Epidermal melanocyte (primary cell): ENCODE measurements at regions not wholly inside any gene's neighbourhood (a gene's known extent, or its start where the extent isn't known, plus 50 kb on each side); places are given as distances from the start of the nearest gene placed in this dataset.
A peak's percentile ranks its signal among the peaks of the same experiment; 100 is the strongest.
"Not testable (repeated sequence)": the region's sequence is repeated elsewhere in the genome, so short reads cannot be mapped to it uniquely, and the experiment has no call there.

ENCODE experiments used
- DNase-seq: peaks from one replicate; pipeline ENCODE4 v3.0.0; 2011; ENCODE audit warnings: low spot score; ENCODE audit not compliant: insufficient read length

GRCh38 chr2:226478109-226478809 lies 321.4 kb downstream of the IRS1 start:
- no peak for DNase-seq

DNA sequence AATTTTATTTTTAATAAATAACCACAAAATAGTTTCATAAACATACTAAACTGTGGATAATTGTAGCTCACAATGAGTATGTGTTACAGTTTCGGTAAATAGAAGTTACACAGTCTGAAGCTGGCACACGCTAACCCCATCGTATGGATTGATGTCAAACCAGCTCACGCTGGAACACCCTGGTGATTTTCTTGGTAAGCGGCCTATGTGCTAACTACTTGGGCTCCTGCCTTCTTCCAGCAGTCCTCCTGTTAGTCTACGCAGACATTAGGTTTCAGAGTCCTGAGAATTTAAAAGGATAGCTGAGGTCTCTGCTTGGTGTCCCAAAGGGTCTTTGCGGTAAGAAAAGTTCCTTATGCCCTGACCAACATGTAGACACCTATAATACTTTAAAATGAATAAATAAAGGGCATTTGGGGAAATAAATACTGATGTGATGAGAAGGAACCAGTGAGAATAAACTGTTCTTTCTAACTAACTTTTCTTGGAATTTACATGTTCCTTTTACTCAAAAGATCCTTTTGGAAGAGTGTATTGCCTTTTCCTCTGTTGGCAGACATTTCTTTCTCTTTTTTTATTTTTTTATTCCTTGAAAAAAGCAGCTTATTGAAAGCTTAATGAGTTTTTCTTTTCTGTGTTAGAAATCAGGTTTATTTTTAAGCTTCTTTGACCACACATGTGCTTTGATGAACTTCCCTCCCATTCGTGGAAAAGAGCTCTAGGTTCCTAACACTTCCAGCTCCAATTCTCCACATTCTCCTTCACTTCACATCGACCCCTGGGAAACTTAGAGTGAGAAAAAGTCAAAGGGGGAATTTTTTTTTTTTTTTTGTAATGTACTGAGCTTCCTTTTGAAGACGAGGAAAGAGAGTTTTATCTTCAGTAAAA lies 322.2 kb downstream of the IRS1 start:
- no peak for DNase-seq

GRCh38 chr2:226475650-226476049 lies 324.0 kb downstream of the IRS1 start:
- no peak for DNase-seq

GRCh38 chr2:226474131-226474530 lies 325.5 kb downstream of the IRS1 start:
- DNase-seq, result no peak

DNA sequence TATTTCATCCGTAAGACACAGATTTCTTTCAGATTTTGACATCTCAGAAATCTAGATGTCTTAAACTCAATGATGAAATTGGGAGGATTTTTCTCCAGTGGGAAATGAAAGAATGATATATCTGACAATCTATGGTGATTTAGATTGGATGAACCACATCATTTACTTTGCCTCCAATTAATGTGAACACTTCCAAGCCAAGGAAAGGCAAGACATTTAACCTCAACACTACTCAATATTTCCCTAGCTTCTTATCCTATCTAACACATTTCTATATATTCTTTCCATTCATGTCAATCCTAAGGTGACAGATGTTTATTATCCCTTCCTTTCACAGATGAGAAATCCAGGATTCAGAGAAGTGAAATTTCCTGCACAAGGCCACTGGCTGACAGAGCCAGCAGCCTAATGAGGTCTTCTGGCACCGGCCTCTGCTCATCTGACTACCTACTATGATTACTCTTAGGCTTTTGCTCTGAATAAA lies 327.6 kb downstream of the IRS1 start:
- no peak for DNase-seq

GRCh38 chr2:226467633-226468032 lies 332.0 kb downstream of the IRS1 start:
- DNase-seq, result no peak

- DNase-seq, result no peak
Measured at GRCh38 chr2:226467221-226467620, 332.4 kb downstream of the IRS1 start.

GRCh38 chr2:226466589-226466988 lies 333.0 kb downstream of the IRS1 start:
- DNase-seq, result no peak

- DNase-seq, result no peak
Measured at GRCh38 chr2:226466124-226466523, 333.5 kb downstream of the IRS1 start.

DNA sequence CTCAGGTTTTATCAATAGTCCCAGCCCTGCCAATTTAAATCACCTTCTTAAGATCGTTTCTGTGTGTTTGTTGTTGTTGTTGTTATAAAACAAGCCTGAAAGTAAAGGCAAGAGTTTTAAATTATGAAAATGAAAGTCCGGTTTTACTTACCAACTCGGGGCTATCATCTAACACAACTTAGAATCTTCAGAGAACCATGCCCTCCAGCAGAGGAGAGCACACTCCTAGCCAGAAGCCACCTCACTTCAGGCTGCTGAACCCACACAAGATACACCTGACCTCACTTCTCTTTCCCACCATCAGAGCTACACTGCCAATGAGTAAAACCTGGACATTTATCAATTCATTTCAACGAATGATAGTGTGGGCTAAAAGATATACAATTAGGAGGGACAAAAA lies 335.2 kb downstream of the IRS1 start:
- no peak for DNase-seq

- DNase-seq, result no peak
Measured at GRCh38 chr2:226463154-226463553, 336.5 kb downstream of the IRS1 start.

DNA sequence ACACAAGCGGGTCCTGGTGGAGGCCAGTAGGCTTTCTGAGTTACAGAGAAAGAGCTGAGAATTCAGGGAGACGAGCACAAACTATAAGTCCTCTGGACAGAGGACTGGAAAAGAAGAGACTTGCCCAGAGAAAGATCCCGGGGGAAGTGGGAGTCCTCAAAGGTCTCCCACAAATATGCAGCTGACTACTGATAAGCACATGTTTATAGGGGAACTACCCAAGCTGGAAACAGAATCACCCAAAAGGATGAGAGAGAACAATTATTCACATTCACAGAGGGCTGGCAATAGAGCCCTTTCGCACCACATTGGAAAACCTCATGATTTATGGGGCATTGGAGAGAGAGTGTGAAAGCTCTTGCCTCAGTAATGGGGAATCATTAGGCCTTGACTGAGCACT lies 337.6 kb downstream of the IRS1 start:
- DNase-seq, result no peak

DNA sequence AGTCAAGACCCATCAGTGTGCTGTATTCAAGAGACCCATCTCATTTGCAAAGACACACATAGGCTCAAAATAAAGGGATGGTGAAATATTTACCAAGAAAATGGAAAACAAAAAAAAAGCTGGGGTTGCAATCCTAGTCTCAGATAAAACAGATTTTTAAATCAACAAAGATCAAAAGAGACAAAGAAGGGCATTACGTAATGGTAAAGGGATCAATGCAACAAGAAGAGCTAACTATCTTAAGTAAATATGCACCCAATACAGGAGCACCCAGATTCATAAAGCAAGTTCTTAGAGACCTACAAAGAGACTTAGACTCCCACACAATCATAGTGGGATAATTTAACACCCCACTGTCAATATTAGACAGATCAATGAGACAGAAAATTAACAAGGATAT lies 343.5 kb downstream of the IRS1 start:
- not testable (repeated sequence) for DNase-seq

GRCh38 chr2:226452768-226453167 lies 346.9 kb downstream of the IRS1 start:
- no peak for DNase-seq

DNA sequence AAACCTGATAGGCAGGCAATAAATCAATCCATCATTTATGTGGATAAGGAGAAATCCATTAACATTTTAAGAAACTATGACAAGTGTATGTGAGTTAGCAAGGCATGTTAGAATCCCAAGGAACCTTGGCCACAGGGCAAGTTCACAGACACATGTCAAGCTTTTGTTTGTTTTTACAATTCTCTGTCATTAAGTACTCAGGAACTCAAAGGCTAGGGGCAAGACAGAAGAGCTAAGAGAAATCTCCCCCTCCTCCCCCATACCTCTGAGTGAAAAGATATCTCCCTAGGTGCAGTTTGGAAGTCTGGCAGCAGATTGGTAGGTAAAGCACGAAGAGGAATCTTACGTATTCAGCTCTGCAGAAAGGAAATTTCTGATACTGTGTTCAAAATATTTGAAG lies 348.1 kb downstream of the IRS1 start:
- DNase-seq, result no peak

DNA sequence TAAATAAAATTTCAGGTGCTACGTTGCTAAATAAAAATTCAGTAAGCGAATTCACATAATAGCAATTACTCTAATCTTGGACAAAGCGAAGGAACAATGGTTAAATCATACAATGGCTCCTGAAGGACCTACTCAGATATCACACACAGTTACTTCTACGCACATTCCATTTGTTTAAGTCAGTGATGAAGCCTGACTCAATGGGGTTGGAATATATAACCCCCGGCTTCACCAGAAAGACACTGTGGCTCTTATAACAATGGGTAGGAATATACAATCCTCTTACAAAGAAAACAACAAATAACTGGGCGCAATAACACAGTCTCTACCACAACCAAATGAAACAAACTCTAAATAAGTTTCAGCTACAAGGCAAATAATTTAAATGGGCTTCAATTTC lies 349.5 kb downstream of the IRS1 start:
- no peak for DNase-seq

GRCh38 chr2:226447338-226448300 lies 352.0 kb downstream of the IRS1 start:
- DNase-seq, result no peak

GRCh38 chr2:226446406-226447001 lies 353.1 kb downstream of the IRS1 start:
- peak; percentile 26 for DNase-seq

DNA sequence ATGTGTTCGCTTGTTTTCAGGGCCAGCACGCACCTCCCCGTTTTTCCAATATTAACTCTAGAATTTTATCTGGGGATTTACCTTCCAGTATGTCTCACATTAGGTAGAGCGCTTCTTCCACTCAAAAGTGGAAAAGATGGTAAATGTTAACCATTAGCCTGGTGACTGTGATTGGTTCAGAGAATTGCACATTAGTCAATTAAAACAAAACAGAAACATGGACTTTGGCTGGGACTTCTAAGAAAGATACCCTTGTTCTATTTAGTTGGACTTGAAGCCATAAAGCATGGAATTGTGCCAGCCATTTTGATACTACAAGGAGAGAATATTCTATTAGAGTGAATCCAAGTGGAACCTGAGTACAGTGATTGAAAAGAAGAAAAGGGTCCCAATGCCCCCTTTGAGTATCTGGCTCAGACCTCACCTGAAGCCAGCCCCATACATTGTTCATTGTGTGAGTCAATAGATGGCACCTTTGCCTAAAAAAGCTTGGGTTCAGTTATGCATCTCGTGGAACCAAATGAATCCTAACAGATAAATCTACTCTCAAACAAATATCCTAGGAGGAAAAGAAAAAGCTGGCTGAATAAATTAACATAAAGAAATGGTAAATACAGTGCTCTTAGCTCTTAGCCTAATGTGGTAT lies 354.3 kb downstream of the IRS1 start:
- DNase-seq, result no peak

DNA sequence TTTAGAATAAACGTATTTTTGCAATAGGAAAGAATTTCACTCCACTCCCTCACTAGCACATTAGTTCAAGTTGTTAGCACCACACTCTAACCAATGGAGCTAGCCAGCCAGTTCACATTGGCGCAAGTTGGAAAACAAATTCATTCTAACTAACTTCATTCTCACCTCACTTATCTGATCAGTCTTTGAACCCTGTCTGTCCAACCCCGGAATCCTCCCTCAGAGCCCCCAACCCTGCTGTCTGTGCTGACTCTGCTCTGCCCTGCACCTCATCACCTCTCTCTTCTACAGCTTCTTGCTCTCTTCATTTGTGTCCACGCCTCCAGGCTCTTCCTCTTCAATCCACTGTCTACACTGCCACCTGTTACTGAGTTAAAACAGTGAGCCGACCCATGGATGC lies 356.5 kb downstream of the IRS1 start:
- DNase-seq, result no peak
